Psoas muscle (tissue), 7 donors: ENCODE measurements at regions not wholly inside any gene's neighbourhood (a gene's known extent, or its start where the extent isn't known, plus 50 kb on each side); places are given as distances from the start of the nearest gene placed in this dataset.

Experiments used
- ATAC-seq, 4 donors: fragments of 200-7000 bp; cut with Tn5 transposase; one replicate each; pipeline ENCODE4 v1.9.1; 2020; ENCODE audit warnings: moderate library complexity in 3 of 4, mild to moderate bottlenecking in 2 of 4
- DNase-seq, 2 donors: peaks; one replicate each; pipeline ENCODE4 v3.0.0-alpha.2; 2020
- H3K27ac ChIP-seq: fragments of 200-600 bp; one replicate; pipeline ENCODE4 v1.8.0; 2022
- H3K27me3 ChIP-seq, 3 donors: fragments of 200-600 bp in 1 of 3; one replicate each; pipeline versions ENCODE4 v1.6.1 to v1.8.0; 2013 to 2022; ENCODE audit warnings: low read length in 2 of 3, mild to moderate bottlenecking in 2 of 3, moderate library complexity in 1 of 3; ENCODE audit not compliant: insufficient read depth in 3 of 3
- H3K36me3 ChIP-seq, 2 donors: fragments of 200-600 bp in 1 of 2; one replicate each; pipeline versions ENCODE4 v1.6.1 to v1.8.0; 2013 to 2022; ENCODE audit warnings: low read depth in 1 of 2, mild to moderate bottlenecking in 1 of 2, moderate library complexity in 1 of 2; ENCODE audit not compliant: insufficient read depth in 1 of 2
- H3K4me1 ChIP-seq: fragments of 200-600 bp; one replicate; pipeline ENCODE4 v1.8.0; 2022
- H3K4me3 ChIP-seq: fragments of 200-600 bp; one replicate; pipeline ENCODE4 v1.8.0; 2022; ENCODE audit warnings: mild to moderate bottlenecking
- H3K9me3 ChIP-seq: fragments of 200-600 bp; one replicate; pipeline ENCODE4 v1.8.0; 2022
- CTCF ChIP-seq: fragments of 200-600 bp; IDR thresholded peaks from one replicate; pipeline ENCODE4 v1.8.0; 2022; ENCODE audit warnings: antibody characterized with exemption
- WGBS, 3 donors: extraction: QIAGEN DNeasy Blood & Tissue Kit; methylation state at CpG; one replicate each; pipeline versions ENCODE4 v1.1.6 to v1.1.7; 2013; 5-methylcytosine and 5-hydroxymethylcytosine counted together
- intact Hi-C, 2 donors: fragments of 100-400 bp; cut with DNase I; formaldehyde crosslinking; loops; one replicate each; pipeline versions ENCODE4 v1.11.0 to v1.14.2; 2022
- donor health status: healthy with polysubstance abuse.
- donor health status: DM: no; HTN: no; CAD: no; lungs with moderate emphysema.
- donor health status: Bipolar disorder and iron deficiency.
- donor health status: healthy.
- donor health status: DM: yes; HTN: yes; CAD: no.
- donor health status: DM: no; HTN: no; CAD: no.
- donor health status: DM: yes; HTN: yes; CAD: no.

- Histone ChIP-seq H3K4me3 (no peak overlapping the region), H3K27me3 (peaks cover 0 to 16% (median 2%) of the 10 kb centered on the region in 3 donors), H3K36me3 (no peaks in the 10 kb centered on the region), H3K9me3 (no peaks in the 10 kb centered on the region), H3K4me1 (no peaks in the 10 kb centered on the region), H3K27ac (no peak overlapping the region)
- 76 to 83% (median 80%) methylated on average over 10 of the region's 10 CpGs for WGBS, 3 donors
- no peak for TF ChIP-seq CTCF
- no peak for DNase-seq
- no peak for ATAC-seq
- intact Hi-C loops: no loop called here
Measured at GRCh38 chr1:29413661-29414060, 177.3 kb downstream of the PTPRU start.

- Histone ChIP-seq H3K36me3 (no peaks in the 10 kb centered on the region), H3K9me3 (no peaks in the 10 kb centered on the region), H3K27me3 (peaks cover 0 to 16% (median 2%) of the 10 kb centered on the region in 3 donors), H3K4me3 (no peak overlapping the region), H3K4me1 (no peaks in the 10 kb centered on the region), H3K27ac (no peak overlapping the region)
- TF ChIP-seq CTCF: no peak
- 39 to 43% (median 43%) methylated on average over 6 of the region's 6 CpGs for WGBS, 3 donors
- DNase-seq (no peak), ATAC-seq (no peak)
- intact Hi-C loops: no loop called here
Measured at GRCh38 chr1:29412591-29412990, 176.3 kb downstream of the PTPRU start.

GRCh38 chr1:29410476-29410875 lies 174.2 kb downstream of the PTPRU start:
- WGBS, 3 donors: 63 to 70% (median 67%) methylated on average over 6 of the region's 6 CpGs
- no peak for ATAC-seq
- peaks cover 0 to 2% (median 0%) of the 10 kb centered on the region in 3 donors for H3K27me3 ChIP-seq

DNA sequence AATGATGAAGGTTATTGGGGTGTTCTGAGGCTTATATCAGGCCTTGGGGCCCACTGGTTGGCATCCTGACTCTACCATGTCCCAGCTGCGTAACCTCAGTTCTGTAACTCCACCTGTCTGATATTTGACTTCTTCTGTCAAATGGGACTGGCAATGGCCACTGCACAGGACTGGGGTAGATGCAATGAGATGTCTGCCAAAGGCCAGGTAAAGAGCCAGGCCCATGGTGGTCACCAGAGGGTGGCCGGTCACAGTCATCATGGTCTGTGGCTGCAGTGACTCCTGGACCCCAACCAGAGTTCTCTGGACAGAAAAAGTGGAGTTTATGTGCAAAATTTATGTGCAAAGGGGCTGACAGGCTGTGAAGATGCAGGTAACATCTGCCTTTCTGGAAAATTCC lies 173.3 kb downstream of the PTPRU start:
- H3K36me3 ChIP-seq: no peaks in the 10 kb centered on the region
- TF ChIP-seq CTCF: no peak
- no peaks in the 10 kb centered on the region for H3K27me3 ChIP-seq
- ATAC-seq (no peak), DNase-seq (no peak)
- H3K27ac ChIP-seq: no peak overlapping the region
- no peak overlapping the region for H3K4me3 ChIP-seq
- H3K4me1 ChIP-seq: no peaks in the 10 kb centered on the region
- 62 to 79% (median 62%) methylated on average over 2 of the region's 2 CpGs for WGBS, 3 donors
- H3K9me3 ChIP-seq: no peaks in the 10 kb centered on the region
- intact Hi-C loops: no loop called here

More at GRCh38 chr1:29410476-29410875, 174.2 kb downstream of the PTPRU start:
- TF ChIP-seq CTCF: no peak
- H3K27ac ChIP-seq: no peak overlapping the region
- DNase-seq: no peak
- no peaks in the 10 kb centered on the region for H3K36me3 ChIP-seq
- no peaks in the 10 kb centered on the region for H3K9me3 ChIP-seq
- no peak overlapping the region for H3K4me3 ChIP-seq
- no peaks in the 10 kb centered on the region for H3K4me1 ChIP-seq
- intact Hi-C loops: no loop called here

DNA sequence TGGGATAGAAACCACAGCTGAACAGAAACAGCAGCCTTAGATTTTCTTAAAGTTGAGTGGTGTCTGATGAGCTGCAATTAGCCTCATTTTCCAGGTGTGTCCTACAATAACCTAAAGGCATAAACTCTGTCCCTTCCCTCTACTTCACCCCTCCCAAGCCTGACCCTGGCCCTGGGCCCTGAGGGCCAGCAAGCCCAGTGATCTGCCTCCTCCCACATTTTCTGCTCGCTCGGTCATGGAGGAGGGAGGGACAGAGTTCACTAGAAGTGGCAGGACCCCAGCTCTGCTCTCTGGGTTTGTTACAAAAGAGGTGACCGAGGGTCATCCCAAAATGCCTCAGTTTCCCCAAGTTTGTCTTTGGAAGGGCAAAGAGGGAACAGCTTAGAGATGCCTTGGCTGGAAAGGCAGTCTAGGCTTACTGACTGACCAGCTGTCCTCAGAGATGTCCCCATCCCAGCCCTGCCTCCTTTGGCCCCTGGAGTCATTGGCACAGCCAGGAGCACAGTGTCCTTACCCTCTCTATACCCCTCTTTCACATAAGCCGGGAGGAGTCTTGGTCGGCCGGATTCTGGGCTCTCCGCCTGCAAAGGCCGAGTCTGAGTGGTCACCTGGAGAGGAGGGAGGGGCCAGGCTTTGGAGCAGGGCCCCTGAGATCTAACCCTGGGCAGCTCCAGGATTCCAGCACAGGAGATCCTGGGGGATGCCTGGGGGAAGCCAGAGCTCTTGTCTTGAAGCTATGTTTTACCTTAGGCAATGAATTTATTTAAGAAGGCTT lies 172.7 kb downstream of the PTPRU start:
- no peaks in the 10 kb centered on the region for H3K27me3 ChIP-seq
- no peaks in the 10 kb centered on the region for H3K9me3 ChIP-seq
- no peak overlapping the region for H3K27ac ChIP-seq
- H3K4me1 ChIP-seq: no peaks in the 10 kb centered on the region
- H3K36me3 ChIP-seq: no peaks in the 10 kb centered on the region
- ATAC-seq (no peak), DNase-seq (no peak)
- intact Hi-C loops: no loop called here
- 55 to 68% (median 60%) methylated on average over 8 of the region's 8 CpGs for WGBS, 3 donors
- H3K4me3 ChIP-seq: no peak overlapping the region
- no peak for TF ChIP-seq CTCF
